ENCODE measurements at regions not wholly inside any gene's neighbourhood (a gene's known extent, or its start where the extent isn't known, plus 50 kb on each side); places are given as distances from the start of the nearest gene placed in this dataset.
"Not testable (repeated sequence)": the region's sequence is repeated elsewhere in the genome, so short reads cannot be mapped to it uniquely, and the experiment has no call there.

GRCh38 chr1:96559707-96560596, 161.6 kb upstream of the PTBP2 start:
- Histone ChIP-seq H3K36me3 (ENCODE audit: control insufficient read depth, insufficient read depth, low read length) (no peaks in the 10 kb centered on the region), H3K4me1 (ENCODE audit: control insufficient read depth, insufficient read depth, low read length) (no peaks in the 10 kb centered on the region; the same call in 1 of the 2 replicates), H3K27me3 (ENCODE audit: control insufficient read depth, insufficient read depth, low read length) (no peaks in the 10 kb centered on the region), H3K4me3 (ENCODE audit: low read length) (no peak overlapping the region), H3K27ac (ENCODE audit: low read length) (peak overlapping the region; percentile 61), H3K9me3 (ENCODE audit: control insufficient read depth, insufficient read depth, low read length) (no peaks in the 10 kb centered on the region)
- no CpG with 5 or more reads among the region's 4 CpGs for WGBS (ENCODE audit: insufficient coverage, insufficient read length)
- no peak for DNase-seq (ENCODE audit: low read depth, low spot score)

GRCh38 chr1:96562094-96562493, 159.5 kb upstream of the PTBP2 start:
- Histone ChIP-seq H3K27ac (ENCODE audit: low read length) (no peak overlapping the region), H3K9me3 (ENCODE audit: control insufficient read depth, insufficient read depth, low read length) (no peaks in the 10 kb centered on the region), H3K36me3 (ENCODE audit: control insufficient read depth, insufficient read depth, low read length) (no peaks in the 10 kb centered on the region), H3K27me3 (ENCODE audit: control insufficient read depth, insufficient read depth, low read length) (no peaks in the 10 kb centered on the region), H3K4me3 (ENCODE audit: low read length) (no peak overlapping the region), H3K4me1 (ENCODE audit: control insufficient read depth, insufficient read depth, low read length) (no peaks in the 10 kb centered on the region; the same call in 1 of the 2 replicates)
- DNase-seq (ENCODE audit: low read depth, low spot score), result no peak

GRCh38 chr1:96564401-96564800, 157.2 kb upstream of the PTBP2 start:
- no CpG with 5 or more reads among the region's 3 CpGs for WGBS (ENCODE audit: insufficient coverage, insufficient read length)
- DNase-seq (ENCODE audit: low read depth, low spot score); H3K27ac ChIP-seq (ENCODE audit: low read length): not testable (repeated sequence)

GRCh38 chr1:96565546-96565945, 156.0 kb upstream of the PTBP2 start:
- no peak for DNase-seq (ENCODE audit: low read depth, low spot score)
- no CpG with 5 or more reads among the region's 1 CpG for WGBS (ENCODE audit: insufficient coverage, insufficient read length)
- no peaks in the 10 kb centered on the region for H3K9me3 ChIP-seq (ENCODE audit: control insufficient read depth, insufficient read depth, low read length)
- H3K36me3 ChIP-seq (ENCODE audit: control insufficient read depth, insufficient read depth, low read length), result no peaks in the 10 kb centered on the region
- no peak overlapping the region for H3K27ac ChIP-seq (ENCODE audit: low read length)
- H3K4me3 ChIP-seq (ENCODE audit: low read length), result no peak overlapping the region
- H3K4me1 ChIP-seq (ENCODE audit: control insufficient read depth, insufficient read depth, low read length), result no peaks in the 10 kb centered on the region
- no peaks in the 10 kb centered on the region for H3K27me3 ChIP-seq (ENCODE audit: control insufficient read depth, insufficient read depth, low read length)

More at GRCh38 chr1:96564401-96564800, 157.2 kb upstream of the PTBP2 start:
- not testable (repeated sequence) for H3K4me3 ChIP-seq (ENCODE audit: low read length); H3K9me3 ChIP-seq (ENCODE audit: control insufficient read depth, insufficient read depth, low read length); H3K36me3 ChIP-seq (ENCODE audit: control insufficient read depth, insufficient read depth, low read length); H3K27me3 ChIP-seq (ENCODE audit: control insufficient read depth, insufficient read depth, low read length); H3K4me1 ChIP-seq (ENCODE audit: control insufficient read depth, insufficient read depth, low read length)

- Histone ChIP-seq H3K4me1 (ENCODE audit: control insufficient read depth, insufficient read depth, low read length) (no peaks in the 10 kb centered on the region), H3K27ac (ENCODE audit: low read length) (no peak overlapping the region), H3K27me3 (ENCODE audit: control insufficient read depth, insufficient read depth, low read length) (no peaks in the 10 kb centered on the region), H3K9me3 (ENCODE audit: control insufficient read depth, insufficient read depth, low read length) (no peaks in the 10 kb centered on the region), H3K36me3 (ENCODE audit: control insufficient read depth, insufficient read depth, low read length) (no peaks in the 10 kb centered on the region), H3K4me3 (ENCODE audit: low read length) (no peak overlapping the region)
- no CpG with 5 or more reads among the region's 3 CpGs for WGBS (ENCODE audit: insufficient coverage, insufficient read length)
- no peak for DNase-seq (ENCODE audit: low read depth, low spot score)
These were observed 152.9 kb upstream of the PTBP2 start for GRCh38 chr1:96568639-96569038.

GRCh38 chr1:96569288-96569687, 152.3 kb upstream of the PTBP2 start:
- no CpG with 5 or more reads among the region's 2 CpGs for WGBS (ENCODE audit: insufficient coverage, insufficient read length)
- H3K36me3 ChIP-seq (ENCODE audit: control insufficient read depth, insufficient read depth, low read length), result no peaks in the 10 kb centered on the region
- H3K4me1 ChIP-seq (ENCODE audit: control insufficient read depth, insufficient read depth, low read length), result no peaks in the 10 kb centered on the region
- no peaks in the 10 kb centered on the region for H3K27me3 ChIP-seq (ENCODE audit: control insufficient read depth, insufficient read depth, low read length)
- H3K27ac ChIP-seq (ENCODE audit: low read length), result no peak overlapping the region
- H3K9me3 ChIP-seq (ENCODE audit: control insufficient read depth, insufficient read depth, low read length), result no peaks in the 10 kb centered on the region
- no peak overlapping the region for H3K4me3 ChIP-seq (ENCODE audit: low read length)
- no peak for DNase-seq (ENCODE audit: low read depth, low spot score)

- no peak overlapping the region for H3K27ac ChIP-seq (ENCODE audit: low read length)
- no peaks in the 10 kb centered on the region for H3K27me3 ChIP-seq (ENCODE audit: control insufficient read depth, insufficient read depth, low read length)
- H3K4me1 ChIP-seq (ENCODE audit: control insufficient read depth, insufficient read depth, low read length), result peaks cover 2% of the 10 kb centered on the region; the same call in 1 of the 2 replicates
- DNase-seq (ENCODE audit: low read depth, low spot score), result no peak
- H3K36me3 ChIP-seq (ENCODE audit: control insufficient read depth, insufficient read depth, low read length), result no peaks in the 10 kb centered on the region
- H3K4me3 ChIP-seq (ENCODE audit: low read length), result no peak overlapping the region
- no peaks in the 10 kb centered on the region for H3K9me3 ChIP-seq (ENCODE audit: control insufficient read depth, insufficient read depth, low read length)
These were observed 141.9 kb upstream of the PTBP2 start for GRCh38 chr1:96579636-96580035.

- H3K9me3 ChIP-seq (ENCODE audit: control insufficient read depth, insufficient read depth, low read length), result no peaks in the 10 kb centered on the region
- H3K36me3 ChIP-seq (ENCODE audit: control insufficient read depth, insufficient read depth, low read length), result no peaks in the 10 kb centered on the region
- H3K4me3 ChIP-seq (ENCODE audit: low read length), result no peak overlapping the region
- no peak overlapping the region for H3K27ac ChIP-seq (ENCODE audit: low read length)
- WGBS (ENCODE audit: insufficient coverage, insufficient read length), result no CpG with 5 or more reads among the region's 7 CpGs
- H3K4me1 ChIP-seq (ENCODE audit: control insufficient read depth, insufficient read depth, low read length), result peaks cover 2% of the 10 kb centered on the region; the same call in 1 of the 2 replicates
- peak; percentile 35 for DNase-seq (ENCODE audit: low read depth, low spot score)
- H3K27me3 ChIP-seq (ENCODE audit: control insufficient read depth, insufficient read depth, low read length), result no peaks in the 10 kb centered on the region
These were observed 140.7 kb upstream of the PTBP2 start for GRCh38 chr1:96580920-96581319.

GRCh38 chr1:96581772-96582171, 139.8 kb upstream of the PTBP2 start:
- no CpG with 5 or more reads among the region's 7 CpGs for WGBS (ENCODE audit: insufficient coverage, insufficient read length)

GRCh38 chr1:96583903-96584302, 137.7 kb upstream of the PTBP2 start:
- no peak overlapping the region for H3K27ac ChIP-seq (ENCODE audit: low read length)
- H3K36me3 ChIP-seq (ENCODE audit: control insufficient read depth, insufficient read depth, low read length), result no peaks in the 10 kb centered on the region
- no peaks in the 10 kb centered on the region for H3K9me3 ChIP-seq (ENCODE audit: control insufficient read depth, insufficient read depth, low read length)
- H3K27me3 ChIP-seq (ENCODE audit: control insufficient read depth, insufficient read depth, low read length), result no peaks in the 10 kb centered on the region
- H3K4me3 ChIP-seq (ENCODE audit: low read length), result no peak overlapping the region
- peaks cover 2% of the 10 kb centered on the region; the same call in 1 of the 2 replicates for H3K4me1 ChIP-seq (ENCODE audit: control insufficient read depth, insufficient read depth, low read length)
- no peak for DNase-seq (ENCODE audit: low read depth, low spot score)

More at GRCh38 chr1:96581772-96582171, 139.8 kb upstream of the PTBP2 start:
- Histone ChIP-seq H3K36me3 (ENCODE audit: control insufficient read depth, insufficient read depth, low read length) (no peaks in the 10 kb centered on the region), H3K27ac (ENCODE audit: low read length) (no peak overlapping the region), H3K9me3 (ENCODE audit: control insufficient read depth, insufficient read depth, low read length) (no peaks in the 10 kb centered on the region), H3K4me1 (ENCODE audit: control insufficient read depth, insufficient read depth, low read length) (peaks cover 2% of the 10 kb centered on the region; the same call in 1 of the 2 replicates), H3K4me3 (ENCODE audit: low read length) (no peak overlapping the region), H3K27me3 (ENCODE audit: control insufficient read depth, insufficient read depth, low read length) (no peaks in the 10 kb centered on the region)
- peak; percentile 25 for DNase-seq (ENCODE audit: low read depth, low spot score)

- no peak overlapping the region for H3K27ac ChIP-seq (ENCODE audit: low read length)
- WGBS (ENCODE audit: insufficient coverage, insufficient read length), result no CpG with 5 or more reads among the region's 4 CpGs
- H3K36me3 ChIP-seq (ENCODE audit: control insufficient read depth, insufficient read depth, low read length), result no peaks in the 10 kb centered on the region
- H3K4me3 ChIP-seq (ENCODE audit: low read length), result no peak overlapping the region
- H3K9me3 ChIP-seq (ENCODE audit: control insufficient read depth, insufficient read depth, low read length), result no peaks in the 10 kb centered on the region
- no peak for DNase-seq (ENCODE audit: low read depth, low spot score)
- no peaks in the 10 kb centered on the region for H3K27me3 ChIP-seq (ENCODE audit: control insufficient read depth, insufficient read depth, low read length)
- no peaks in the 10 kb centered on the region; the same call in 1 of the 2 replicates for H3K4me1 ChIP-seq (ENCODE audit: control insufficient read depth, insufficient read depth, low read length)
These were observed 134.4 kb upstream of the PTBP2 start for GRCh38 chr1:96587222-96587621.

Measured in iPS DF 6.9 (cell line).